ELF-1 (cell line): ENCODE measurements at regions not wholly inside any gene's neighbourhood (a gene's known extent, or its start where the extent isn't known, plus 50 kb on each side); places are given as distances from the start of the nearest gene placed in this dataset.

ENCODE experiments used
- DNase-seq: peaks from one replicate; pipeline ENCODE4 v3.0.0-alpha.2; 2016; ENCODE audit warnings: low read depth, low spot score

DNA sequence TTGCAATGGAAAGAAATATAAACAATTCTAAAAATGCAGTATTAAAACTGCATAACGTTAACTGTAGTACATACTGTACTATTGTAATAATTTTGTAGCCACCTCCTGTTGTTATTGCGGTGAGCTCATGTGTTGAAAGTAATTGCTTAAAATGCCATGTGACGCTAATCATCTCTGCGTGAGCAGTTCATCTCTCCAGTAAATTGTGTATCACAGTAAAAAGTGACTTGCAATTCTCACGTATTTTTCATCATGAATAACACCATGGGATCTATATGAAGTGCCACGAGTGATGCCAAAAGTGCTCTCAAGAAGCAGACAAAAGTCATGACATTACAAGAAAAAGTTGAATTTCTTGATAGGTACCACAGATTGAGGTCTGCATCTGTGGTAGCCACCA lies 82.4 kb upstream of the CYYR1 start:
- DNase-seq: no peak

DNA sequence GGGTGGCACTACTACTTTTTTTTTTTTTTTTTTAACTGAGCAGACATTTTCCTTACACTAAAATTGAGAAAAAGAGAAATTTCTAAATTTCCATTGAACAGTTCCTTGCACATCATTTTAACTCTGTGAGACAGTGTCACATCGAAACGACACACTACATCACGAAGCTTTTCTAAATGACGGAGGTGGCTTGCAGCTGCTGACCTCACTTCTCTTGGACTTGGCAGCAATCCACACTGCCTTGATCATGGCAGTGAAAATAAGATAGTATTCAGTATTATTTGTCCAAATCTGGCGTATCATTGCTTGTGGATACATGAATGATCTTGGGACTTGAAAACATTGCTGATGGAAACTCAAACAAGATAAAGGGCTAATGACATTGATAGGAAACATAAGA lies 80.3 kb upstream of the CYYR1 start:
- no peak for DNase-seq

DNA sequence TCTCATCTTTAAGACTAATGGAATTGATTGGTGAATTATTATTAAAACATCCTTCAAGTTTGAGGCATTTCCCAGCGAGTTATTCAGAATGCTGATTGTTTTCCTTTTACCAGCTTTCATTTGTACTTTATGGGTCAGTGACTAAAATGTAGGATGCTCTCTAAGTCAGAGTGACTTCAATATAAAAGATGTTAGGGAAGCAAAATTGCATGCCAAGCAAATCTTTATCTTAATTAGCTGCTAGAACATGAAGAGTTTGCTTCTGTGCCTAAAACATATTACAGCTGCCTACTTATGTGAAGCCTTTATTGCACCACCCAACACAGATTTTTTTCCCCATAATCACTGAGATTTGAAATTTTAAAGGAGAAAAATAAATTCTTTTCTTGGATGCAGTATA lies 79.8 kb upstream of the CYYR1 start:
- no peak for DNase-seq

DNA sequence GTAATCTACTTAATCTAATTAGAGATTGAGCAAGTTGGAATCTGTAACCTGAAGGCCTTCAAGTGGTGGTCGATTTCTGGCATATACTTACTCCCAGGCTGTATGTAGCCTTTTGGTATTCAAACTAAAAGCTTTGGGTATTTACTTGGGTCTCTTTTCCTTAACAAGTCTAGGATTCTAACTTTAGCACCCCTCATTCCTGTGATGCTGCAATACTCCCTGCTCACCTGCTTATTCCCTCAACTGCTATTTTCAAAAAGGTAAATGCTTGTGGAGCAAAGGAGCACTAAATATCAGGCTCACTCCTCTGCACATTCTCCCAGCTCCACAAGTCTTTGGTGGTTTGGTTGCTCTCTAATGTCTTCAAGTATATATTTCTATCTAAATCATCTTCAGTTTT lies 68.0 kb upstream of the CYYR1 start:
- no peak for DNase-seq

DNA sequence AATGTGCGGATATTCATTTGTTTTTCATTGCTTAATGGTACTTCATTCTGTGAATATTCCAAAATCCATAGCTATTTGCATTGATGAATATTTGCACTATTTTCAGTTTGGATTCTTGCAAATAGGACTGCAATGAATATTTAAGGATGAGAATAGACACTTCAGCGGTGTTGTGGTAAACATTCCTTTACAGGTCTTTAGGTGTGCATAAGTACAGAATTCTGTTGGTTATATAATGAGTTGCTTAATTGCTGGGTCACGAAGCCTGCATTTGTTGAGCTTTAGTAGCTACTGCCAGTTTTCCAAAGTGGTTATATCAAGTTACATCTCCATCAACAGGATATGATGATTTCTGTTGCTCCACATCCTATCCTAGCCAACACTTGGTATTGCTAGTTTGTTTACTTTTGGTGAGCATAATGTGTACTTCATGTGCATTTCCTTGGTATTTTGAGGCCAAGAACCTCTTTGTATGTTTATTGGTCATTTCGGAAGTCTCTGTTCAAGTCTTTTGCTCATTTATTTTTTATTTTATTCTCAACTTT lies 64.2 kb upstream of the CYYR1 start:
- DNase-seq: no peak

DNA sequence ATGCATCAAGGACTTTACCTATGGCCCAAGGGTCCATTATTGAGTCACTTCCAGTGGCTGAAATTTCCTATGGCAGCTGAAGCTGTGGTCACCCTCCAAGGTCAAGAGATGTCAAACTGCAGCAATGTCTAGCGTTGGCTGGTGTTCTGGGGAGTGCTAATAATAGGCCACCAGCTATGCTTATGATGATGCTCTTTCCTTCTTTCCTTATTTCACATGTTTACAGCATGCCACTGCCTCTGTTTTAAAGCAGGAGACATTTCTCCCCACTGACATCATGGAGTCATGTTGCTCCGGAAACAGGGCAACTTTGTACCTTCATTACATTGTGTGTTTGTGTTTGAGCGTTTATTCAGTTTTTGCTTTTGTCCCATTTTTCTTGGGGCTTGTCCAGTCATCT lies 62.6 kb upstream of the CYYR1 start:
- DNase-seq: no peak

DNA sequence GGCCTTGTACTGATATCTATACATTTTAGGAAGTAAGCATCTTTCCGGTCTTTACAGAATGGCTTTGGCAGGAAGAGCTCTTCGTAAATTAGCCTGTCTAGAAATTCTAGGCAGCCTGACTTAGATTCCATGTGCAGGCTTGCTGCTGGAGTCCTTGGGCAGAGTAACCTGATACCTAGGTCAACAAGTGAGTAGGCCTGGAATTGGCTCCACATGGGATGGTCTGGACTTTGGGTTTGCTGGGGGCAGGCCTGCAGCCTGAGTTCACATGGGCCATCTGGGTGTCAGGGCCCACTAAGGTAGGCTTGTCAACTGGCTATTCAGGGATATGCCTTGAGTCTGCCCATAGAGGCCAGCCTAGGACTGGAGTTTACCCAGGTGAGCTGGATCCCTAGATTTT lies 59.6 kb upstream of the CYYR1 start:
- no peak for DNase-seq

DNA sequence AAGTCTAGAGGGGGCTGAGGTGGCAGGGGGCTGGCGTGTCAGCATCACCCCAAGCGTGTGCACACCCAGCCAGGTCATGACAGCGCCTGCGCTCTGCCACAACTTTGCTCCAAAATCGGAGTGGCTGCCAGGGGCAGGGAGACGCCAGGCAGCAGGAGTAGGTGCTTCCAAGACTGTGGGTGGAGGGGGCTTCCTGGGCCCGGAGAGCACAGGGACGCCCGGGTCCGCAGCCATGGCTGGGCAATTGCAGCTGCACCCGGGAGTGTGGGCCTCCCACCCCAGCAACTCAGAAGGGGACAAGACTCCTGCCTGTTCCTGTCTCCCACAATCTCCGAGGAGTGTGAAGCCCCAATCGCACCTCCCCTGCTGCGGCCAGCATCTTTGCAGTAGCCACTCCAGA lies 53.1 kb upstream of the CYYR1 start:
- no peak for DNase-seq

DNA sequence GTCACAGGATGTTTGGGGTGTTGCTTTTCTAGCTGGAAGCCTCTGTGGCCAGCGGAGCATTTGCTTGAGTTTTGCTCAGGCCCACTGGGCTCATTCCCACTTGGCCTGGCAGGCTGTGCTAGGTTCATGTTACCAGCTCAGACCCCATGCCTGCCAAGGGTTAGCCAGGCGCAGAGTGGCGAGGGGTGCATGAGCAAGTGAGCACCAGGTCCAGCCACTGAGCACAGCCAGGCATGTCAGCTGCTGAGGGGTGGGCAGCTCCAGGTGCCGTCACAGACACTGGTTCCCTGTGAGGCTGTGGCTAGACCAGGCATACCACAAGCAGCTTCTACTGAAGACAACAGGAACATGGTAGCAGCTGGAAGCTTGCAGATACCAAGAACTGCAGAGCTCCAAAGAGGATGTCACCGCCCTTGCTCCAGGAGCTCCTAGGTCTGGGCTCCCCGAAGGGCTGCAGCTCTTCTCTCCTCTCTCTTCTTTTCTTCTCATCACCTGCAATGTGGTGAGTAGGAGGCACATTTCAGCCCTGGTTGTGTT lies 52.0 kb upstream of the CYYR1 start:
- no peak for DNase-seq
